Thymus (tissue), 11 donors: ENCODE measurements at regions not wholly inside any gene's neighbourhood (a gene's known extent, or its start where the extent isn't known, plus 50 kb on each side); places are given as distances from the start of the nearest gene placed in this dataset.

ENCODE experiments used
- DNase-seq, 9 donors: peaks; one replicate each; pipeline ENCODE4 v3.0.0-alpha.2; 2013; ENCODE audit warnings: low spot score in 9 of 9, low read depth in 6 of 9, missing footprints in 1 of 9
- H3K27ac ChIP-seq, 2 donors: one replicate each; pipeline ENCODE4 v1.5.1; 2013; ENCODE audit warnings: control low read depth in 1 of 2, low read depth in 1 of 2, low read length in 1 of 2, mild to moderate bottlenecking in 1 of 2, moderate library complexity in 1 of 2
- H3K27me3 ChIP-seq, 2 donors: one replicate each; pipeline ENCODE4 v1.5.1; 2013; ENCODE audit warnings: low read length in 1 of 2; ENCODE audit not compliant: control insufficient read depth in 2 of 2, insufficient read depth in 1 of 2
- H3K36me3 ChIP-seq, 2 donors: one replicate each; pipeline ENCODE4 v1.5.1; 2013; ENCODE audit warnings: low read length in 1 of 2, mild to moderate bottlenecking in 1 of 2, moderate library complexity in 1 of 2; ENCODE audit not compliant: control insufficient read depth in 2 of 2, insufficient read depth in 2 of 2
- H3K4me1 ChIP-seq, 2 donors: one replicate each; pipeline ENCODE4 v1.5.1; 2013; ENCODE audit warnings: low read length in 2 of 2; ENCODE audit not compliant: control insufficient read depth in 2 of 2, insufficient read depth in 2 of 2
- H3K4me3 ChIP-seq, 2 donors: one replicate each; pipeline ENCODE4 v1.5.1; 2013; ENCODE audit warnings: low read length in 2 of 2, control low read depth in 1 of 2, mild to moderate bottlenecking in 1 of 2
- H3K9me3 ChIP-seq, 2 donors: one replicate each; pipeline ENCODE4 v1.5.1; 2013; ENCODE audit warnings: low read length in 1 of 2, mild to moderate bottlenecking in 1 of 2; ENCODE audit not compliant: control insufficient read depth in 2 of 2, insufficient read depth in 1 of 2
- WGBS: extraction: QIAGEN DNeasy Blood & Tissue Kit; methylation state at CpG from one replicate; pipeline ENCODE4 v1.1.7; 2013; 5-methylcytosine and 5-hydroxymethylcytosine counted together
- donor health status: healthy.

DNA sequence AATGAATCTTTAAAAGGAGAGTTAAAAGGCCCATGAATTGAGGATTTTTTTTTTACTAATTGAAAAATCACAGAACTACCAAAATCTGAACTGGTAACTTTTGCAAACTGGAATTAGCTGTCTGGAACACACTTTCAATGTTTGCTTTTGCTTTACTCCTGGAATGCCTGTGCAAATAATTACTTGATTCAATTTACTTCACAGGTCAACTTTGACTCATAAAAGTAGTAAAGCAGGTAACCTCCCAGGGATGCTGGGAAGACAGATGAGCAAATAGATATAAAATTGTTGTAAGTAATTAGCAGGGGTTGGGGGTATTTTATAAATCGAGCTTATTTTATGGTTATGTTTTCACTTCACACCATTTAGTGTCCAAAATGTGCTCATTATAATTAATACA lies 398.3 kb upstream of the HNRNPA3 start:
- Histone ChIP-seq H3K4me3 (no peak overlapping the region), H3K27me3 (no peaks in the 10 kb centered on the region), H3K4me1 (no peaks in the 10 kb centered on the region), H3K36me3 (no peaks in the 10 kb centered on the region), H3K9me3 (no peaks in the 10 kb centered on the region), H3K27ac (no peak overlapping the region)
- WGBS: 34% methylated on average over 1 of the region's 1 CpG
- no peak for DNase-seq

DNA sequence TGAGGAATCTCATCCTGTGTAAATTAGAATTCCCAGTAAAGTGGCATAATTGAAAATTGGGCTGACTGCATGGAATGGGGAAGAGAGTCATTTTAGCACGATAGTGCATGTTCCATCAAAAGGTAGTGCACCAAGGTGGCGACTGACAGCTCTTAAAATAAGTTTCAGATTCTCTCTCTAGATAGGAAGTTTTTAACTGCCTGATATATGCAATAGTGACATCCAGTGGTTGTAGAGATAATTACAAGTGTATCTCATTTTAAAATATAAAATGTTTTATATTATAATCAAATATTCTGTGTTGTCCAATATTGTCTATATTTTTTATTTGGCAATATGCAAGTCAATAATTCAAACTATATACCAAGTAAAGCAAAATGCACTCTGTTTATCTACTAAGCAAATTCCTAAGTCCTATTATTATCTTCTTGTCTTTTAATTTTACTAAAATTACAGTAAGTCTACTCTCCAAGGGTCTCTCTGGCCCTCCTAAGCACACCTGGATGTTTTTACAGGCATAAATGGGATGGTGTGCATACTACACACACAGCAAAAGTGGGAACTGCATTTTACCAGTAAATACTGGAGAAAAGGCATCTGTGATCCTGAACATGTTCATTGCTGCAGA lies 397.7 kb upstream of the HNRNPA3 start:
- Histone ChIP-seq H3K36me3 (no peaks in the 10 kb centered on the region), H3K27ac (no peak overlapping the region), H3K27me3 (no peaks in the 10 kb centered on the region), H3K4me3 (no peak overlapping the region), H3K4me1 (no peaks in the 10 kb centered on the region), H3K9me3 (no peaks in the 10 kb centered on the region)
- DNase-seq: peak in 4 of 9 donors; percentile 11 to 60 (median 35)
- WGBS: 5% methylated on average over 2 of the region's 2 CpGs

GRCh38 chr2:176817061-176817565 lies 395.5 kb upstream of the HNRNPA3 start:
- H3K9me3 ChIP-seq: no peaks in the 10 kb centered on the region

GRCh38 chr2:176818076-176818475 lies 394.5 kb upstream of the HNRNPA3 start:
- DNase-seq: no peak

More at GRCh38 chr2:176817061-176817565, 395.5 kb upstream of the HNRNPA3 start:
- no peaks in the 10 kb centered on the region for H3K4me1 ChIP-seq
- H3K27me3 ChIP-seq: no peaks in the 10 kb centered on the region
- H3K4me3 ChIP-seq: no peak overlapping the region
- no peaks in the 10 kb centered on the region for H3K36me3 ChIP-seq
- WGBS: 89% methylated on average over 7 of the region's 7 CpGs
- H3K27ac ChIP-seq: no peak overlapping the region
- DNase-seq: peak in 1 of 9 donors; percentile 45

GRCh38 chr2:176818617-176819016 lies 394.0 kb upstream of the HNRNPA3 start:
- 86% methylated on average over 7 of the region's 7 CpGs for WGBS
- no peak for DNase-seq
- H3K4me1 ChIP-seq: no peaks in the 10 kb centered on the region

More at GRCh38 chr2:176818076-176818475, 394.5 kb upstream of the HNRNPA3 start:
- Histone ChIP-seq H3K36me3 (no peaks in the 10 kb centered on the region), H3K4me1 (no peaks in the 10 kb centered on the region), H3K4me3 (no peak overlapping the region), H3K27me3 (no peaks in the 10 kb centered on the region), H3K9me3 (no peaks in the 10 kb centered on the region), H3K27ac (no peak overlapping the region)
- WGBS: 98% methylated on average over 4 of the region's 4 CpGs

DNA sequence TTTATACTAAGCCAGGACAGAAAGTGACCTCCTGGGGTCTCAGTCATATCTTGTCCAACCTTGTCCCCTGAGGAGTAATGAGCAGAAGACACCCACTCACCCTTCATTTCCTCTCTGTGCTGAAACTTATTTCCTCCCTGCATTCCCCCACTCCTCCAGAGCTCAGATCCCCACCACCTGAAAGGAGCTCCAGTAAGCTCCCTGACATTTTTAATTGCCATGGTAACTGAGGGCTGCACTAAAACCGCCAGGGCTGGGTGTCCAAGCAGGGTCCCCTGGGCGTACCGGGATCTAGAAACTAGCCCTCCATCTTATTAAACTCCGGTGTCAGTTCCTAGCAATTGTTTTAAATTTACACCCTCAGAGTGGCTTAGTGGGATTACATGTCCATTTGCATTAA lies 393.3 kb upstream of the HNRNPA3 start:
- DNase-seq: no peak
- Histone ChIP-seq H3K9me3 (no peaks in the 10 kb centered on the region), H3K27me3 (no peaks in the 10 kb centered on the region), H3K4me1 (no peaks in the 10 kb centered on the region), H3K27ac (no peak overlapping the region), H3K4me3 (no peak overlapping the region), H3K36me3 (no peaks in the 10 kb centered on the region)
- WGBS: 99% methylated on average over 4 of the region's 4 CpGs

More at GRCh38 chr2:176818617-176819016, 394.0 kb upstream of the HNRNPA3 start:
- no peaks in the 10 kb centered on the region for H3K27me3 ChIP-seq
- H3K36me3 ChIP-seq: no peaks in the 10 kb centered on the region
- no peak overlapping the region for H3K27ac ChIP-seq
- no peak overlapping the region for H3K4me3 ChIP-seq
- H3K9me3 ChIP-seq: no peaks in the 10 kb centered on the region

DNA sequence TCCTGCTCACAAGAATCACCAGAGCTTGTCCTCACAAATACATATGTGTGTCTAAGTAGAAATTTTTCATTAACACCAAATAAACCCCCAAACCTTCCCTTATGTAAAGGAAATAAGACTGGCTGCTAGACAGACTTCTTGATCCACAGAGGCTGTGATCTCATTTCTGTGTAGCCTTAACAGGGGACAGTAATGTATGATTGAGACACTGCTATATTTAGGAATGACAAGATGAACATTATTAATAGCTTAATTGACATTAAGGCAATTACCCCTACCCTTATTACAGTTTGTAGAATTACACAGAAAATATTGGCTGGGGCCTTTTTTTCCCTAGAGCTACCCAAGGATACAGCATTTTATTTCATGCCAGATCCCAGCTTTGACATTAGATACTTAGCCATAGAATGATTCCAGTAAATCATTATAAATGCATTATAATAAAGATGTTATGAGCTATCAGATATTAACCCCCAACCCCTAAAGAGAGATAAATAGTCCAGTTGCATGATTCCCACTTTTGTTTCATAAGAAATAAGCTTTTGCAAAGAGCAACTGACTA lies 392.1 kb upstream of the HNRNPA3 start:
- Histone ChIP-seq H3K27ac (no peak overlapping the region), H3K36me3 (no peaks in the 10 kb centered on the region), H3K9me3 (no peaks in the 10 kb centered on the region), H3K27me3 (no peaks in the 10 kb centered on the region), H3K4me1 (no peaks in the 10 kb centered on the region), H3K4me3 (no peak overlapping the region)
- DNase-seq: no peak

DNA sequence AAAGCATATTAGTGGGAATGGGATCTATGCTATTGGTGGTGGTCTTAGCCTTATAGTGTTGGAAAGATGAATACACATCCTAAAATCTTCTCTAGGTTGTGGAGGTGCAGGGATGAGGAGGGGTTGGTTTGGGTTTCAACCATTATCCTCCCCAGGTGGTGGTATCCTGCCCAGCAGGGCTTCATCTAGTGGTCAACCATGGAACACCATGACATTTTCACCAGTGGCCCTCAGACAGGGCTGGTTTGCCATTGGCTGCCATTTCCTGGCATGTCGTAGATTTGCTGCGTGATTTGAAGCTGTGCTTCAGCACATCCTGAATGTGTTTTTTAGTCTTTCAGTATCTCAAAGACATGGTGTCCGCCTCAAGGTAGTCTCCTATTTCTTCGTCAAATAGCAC lies 391.2 kb upstream of the HNRNPA3 start:
- 96% methylated on average over 4 of the region's 4 CpGs for WGBS
- no peak overlapping the region for H3K27ac ChIP-seq
- no peaks in the 10 kb centered on the region for H3K27me3 ChIP-seq
- no peak for DNase-seq
- H3K36me3 ChIP-seq: no peaks in the 10 kb centered on the region
- no peaks in the 10 kb centered on the region for H3K9me3 ChIP-seq
- H3K4me3 ChIP-seq: no peak overlapping the region
- no peaks in the 10 kb centered on the region for H3K4me1 ChIP-seq

- no peaks in the 10 kb centered on the region for H3K9me3 ChIP-seq
- H3K27me3 ChIP-seq: no peaks in the 10 kb centered on the region
- WGBS: 95% methylated on average over 2 of the region's 2 CpGs
- no peaks in the 10 kb centered on the region for H3K36me3 ChIP-seq
- no peaks in the 10 kb centered on the region for H3K4me1 ChIP-seq
- no peak overlapping the region for H3K4me3 ChIP-seq
- no peak for DNase-seq
- no peak overlapping the region for H3K27ac ChIP-seq
Observed at GRCh38 chr2:176822060-176822459, 390.5 kb upstream of the HNRNPA3 start.
